OCI-LY1 (cell line): ENCODE measurements at regions not wholly inside any gene's neighbourhood (a gene's known extent, or its start where the extent isn't known, plus 50 kb on each side); places are given as distances from the start of the nearest gene placed in this dataset.

Experiments used
- H2AFZ ChIP-seq: fragments of 200-600 bp; sonication (generic), shearing (Covaris generic); 2 replicates; pipeline ENCODE4 v1.6.0; 2014; ENCODE audit warnings: antibody characterized with exemption, mild to moderate bottlenecking, low read length
- H3F3A ChIP-seq: fragments of 200-600 bp; sonication (generic), shearing (Covaris generic); 2 replicates; pipeline ENCODE4 v1.6.0; 2014; ENCODE audit warnings: mild to moderate bottlenecking, antibody characterized with exemption, low read length, moderate library complexity; ENCODE audit not compliant: insufficient read depth
- H3K27ac ChIP-seq: fragments of 200-600 bp; sonication (generic); 2 replicates; pipeline ENCODE4 v1.5.1; 2014; ENCODE audit warnings: low read length, mixed run types, mild to moderate bottlenecking, low read depth; ENCODE audit not compliant: poor library complexity, severe bottlenecking
- H3K27me3 ChIP-seq: fragments of 200-600 bp; sonication (generic); 2 replicates; pipeline ENCODE4 v1.6.0; 2014; ENCODE audit warnings: antibody characterized with exemption, mild to moderate bottlenecking, low read length, moderate library complexity; ENCODE audit not compliant: insufficient read depth
- H3K36me3 ChIP-seq: fragments of 200-600 bp; sonication (generic); 2 replicates; pipeline ENCODE4 v1.6.1; 2014; ENCODE audit warnings: mild to moderate bottlenecking, antibody characterized with exemption, low read length, moderate library complexity, mixed read lengths; ENCODE audit not compliant: insufficient read depth
- H3K4me1 ChIP-seq: fragments of 200-600 bp; sonication (generic); 2 replicates; pipeline ENCODE4 v1.5.1; 2014; ENCODE audit warnings: mild to moderate bottlenecking, low read length, moderate library complexity; ENCODE audit not compliant: insufficient read depth, severe bottlenecking
- H3K4me2 ChIP-seq: fragments of 200-600 bp; sonication (generic), shearing (Covaris generic); 2 replicates; pipeline ENCODE4 v1.6.1; 2014; ENCODE audit warnings: low read length
- H3K4me3 ChIP-seq: fragments of 200-600 bp; sonication (generic); 2 replicates; pipeline ENCODE4 v1.5.1; 2014; ENCODE audit warnings: low read length, low read depth, mild to moderate bottlenecking, mixed read lengths; ENCODE audit not compliant: poor library complexity, severe bottlenecking
- H3K79me2 ChIP-seq: fragments of 200-600 bp; shearing (Covaris generic); 2 replicates; pipeline ENCODE4 v1.6.1; 2016; ENCODE audit warnings: mixed run types, low read length, mixed read lengths; ENCODE audit not compliant: insufficient read depth
- H3K9ac ChIP-seq: fragments of 200-600 bp; sonication (generic), shearing (Covaris generic); 2 replicates; pipeline ENCODE4 v1.6.1; 2014; ENCODE audit warnings: mild to moderate bottlenecking, low read length, mixed read lengths
- H3K9me2 ChIP-seq: fragments of 200-600 bp; sonication (generic), shearing (Covaris generic); 2 replicates; pipeline ENCODE4 v1.6.1; 2014; ENCODE audit warnings: low read depth, mild to moderate bottlenecking, low read length, mixed read lengths
- H3K9me3 ChIP-seq: fragments of 200-600 bp; shearing (Covaris generic); 2 replicates; pipeline ENCODE4 v1.6.1; 2014; ENCODE audit warnings: low read length, mixed read lengths
- H4K20me1 ChIP-seq: fragments of 200-600 bp; sonication (generic), shearing (Covaris generic); 2 replicates; pipeline ENCODE4 v1.6.0; 2016; ENCODE audit warnings: mild to moderate bottlenecking, low read length; ENCODE audit not compliant: insufficient read depth
- EZH2 ChIP-seq: fragments of 200-600 bp; sonication (generic), shearing (Covaris generic); IDR thresholded peaks from 2 replicates; pipeline ENCODE4 v1.8.0; 2017; ENCODE audit warnings: borderline replicate concordance, mixed run types, mild to moderate bottlenecking, antibody characterized with exemption, low read length, moderate library complexity, mixed read lengths
- TF ChIP-seq, protein P1 (sequence below): fragments of 200-600 bp; sonication (generic), shearing (Covaris generic); IDR thresholded peaks from 2 replicates; pipeline ENCODE4 v1.5.1; 2017; ENCODE audit warnings: mild to moderate bottlenecking, antibody characterized with exemption, low read length, moderate library complexity, mixed read lengths

DNA sequence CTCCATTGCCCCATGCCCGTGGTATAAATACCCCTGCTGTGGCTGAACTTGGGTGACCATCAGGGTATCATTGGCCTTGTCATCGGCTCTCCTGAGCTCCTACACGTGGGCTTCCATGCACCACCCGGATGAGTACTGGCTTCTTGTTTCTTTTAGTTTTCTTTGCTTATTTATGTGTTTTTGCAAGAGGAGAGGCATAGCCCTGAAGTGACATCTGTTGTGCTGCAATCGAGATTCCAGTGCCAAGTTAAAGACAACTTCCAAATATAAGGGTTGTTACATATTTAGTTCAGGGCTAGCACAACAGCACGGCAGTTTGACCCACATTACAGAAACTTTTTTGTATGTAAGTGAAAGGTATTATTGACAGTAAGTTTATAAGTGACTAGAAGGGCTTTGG, 1087.1 kb downstream of the TBC1D22A start:
- Histone ChIP-seq H3K9me2 (no peaks in the 10 kb centered on the region), H3K9ac (no peak overlapping the region), H3K36me3 (no peaks in the 10 kb centered on the region), H3K4me1 (peaks cover 93% of the 10 kb centered on the region), H4K20me1 (no peaks in the 10 kb centered on the region), H3K27ac (peak overlapping the region; percentile 57), H3K4me2 (no peak overlapping the region), H2AFZ (no peak overlapping the region), H3F3A (no peaks in the 10 kb centered on the region), H3K9me3 (no peaks in the 10 kb centered on the region), H3K27me3 (no peaks in the 10 kb centered on the region), H3K4me3 (no peak overlapping the region), H3K79me2 (no peaks in the 10 kb centered on the region)
- TF ChIP-seq EZH2: no peak
- TF ChIP-seq, protein P1, sequence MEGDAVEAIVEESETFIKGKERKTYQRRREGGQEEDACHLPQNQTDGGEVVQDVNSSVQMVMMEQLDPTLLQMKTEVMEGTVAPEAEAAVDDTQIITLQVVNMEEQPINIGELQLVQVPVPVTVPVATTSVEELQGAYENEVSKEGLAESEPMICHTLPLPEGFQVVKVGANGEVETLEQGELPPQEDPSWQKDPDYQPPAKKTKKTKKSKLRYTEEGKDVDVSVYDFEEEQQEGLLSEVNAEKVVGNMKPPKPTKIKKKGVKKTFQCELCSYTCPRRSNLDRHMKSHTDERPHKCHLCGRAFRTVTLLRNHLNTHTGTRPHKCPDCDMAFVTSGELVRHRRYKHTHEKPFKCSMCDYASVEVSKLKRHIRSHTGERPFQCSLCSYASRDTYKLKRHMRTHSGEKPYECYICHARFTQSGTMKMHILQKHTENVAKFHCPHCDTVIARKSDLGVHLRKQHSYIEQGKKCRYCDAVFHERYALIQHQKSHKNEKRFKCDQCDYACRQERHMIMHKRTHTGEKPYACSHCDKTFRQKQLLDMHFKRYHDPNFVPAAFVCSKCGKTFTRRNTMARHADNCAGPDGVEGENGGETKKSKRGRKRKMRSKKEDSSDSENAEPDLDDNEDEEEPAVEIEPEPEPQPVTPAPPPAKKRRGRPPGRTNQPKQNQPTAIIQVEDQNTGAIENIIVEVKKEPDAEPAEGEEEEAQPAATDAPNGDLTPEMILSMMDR: no peak

DNA sequence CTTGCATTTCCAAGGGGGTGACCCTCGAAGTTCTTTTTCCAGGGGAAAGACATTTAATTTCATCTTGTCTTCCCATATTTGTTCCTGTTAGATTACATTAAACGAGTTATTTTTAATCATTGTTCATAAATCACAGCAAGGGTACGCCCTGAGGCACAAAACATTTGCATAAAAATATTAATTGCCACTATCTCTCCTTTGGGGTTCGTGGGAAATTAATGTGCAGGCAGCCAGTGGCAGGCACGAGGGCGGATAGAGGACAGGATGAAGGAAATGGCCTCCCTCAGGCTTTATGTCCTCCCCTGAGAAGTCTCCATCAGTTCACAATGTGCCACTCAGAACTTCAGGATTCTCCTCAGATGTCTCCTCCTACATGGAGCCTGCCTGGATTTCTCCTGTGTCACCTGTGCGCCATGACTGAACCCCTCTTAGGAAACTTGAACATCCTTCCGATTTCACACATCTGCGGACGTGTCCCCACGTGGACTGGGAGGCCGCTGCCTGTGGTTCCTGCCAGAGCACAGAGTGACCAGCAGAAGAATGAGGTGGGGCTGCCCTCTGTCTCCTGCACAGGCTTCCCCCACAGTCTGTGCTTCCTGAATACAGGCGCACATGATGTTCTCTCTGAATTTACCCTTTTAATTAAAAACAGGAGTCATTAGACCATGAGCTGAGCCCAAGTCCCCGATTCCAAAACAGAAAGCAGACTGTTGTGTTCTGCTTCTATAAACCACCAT, 1085.9 kb downstream of the TBC1D22A start:
- no peak for TF ChIP-seq EZH2
- TF ChIP-seq, protein P1: no peak
- Histone ChIP-seq H3K4me2 (peak overlapping the region; percentile 30; the same call in 1 of the 2 replicates), H2AFZ (no peak overlapping the region)

DNA sequence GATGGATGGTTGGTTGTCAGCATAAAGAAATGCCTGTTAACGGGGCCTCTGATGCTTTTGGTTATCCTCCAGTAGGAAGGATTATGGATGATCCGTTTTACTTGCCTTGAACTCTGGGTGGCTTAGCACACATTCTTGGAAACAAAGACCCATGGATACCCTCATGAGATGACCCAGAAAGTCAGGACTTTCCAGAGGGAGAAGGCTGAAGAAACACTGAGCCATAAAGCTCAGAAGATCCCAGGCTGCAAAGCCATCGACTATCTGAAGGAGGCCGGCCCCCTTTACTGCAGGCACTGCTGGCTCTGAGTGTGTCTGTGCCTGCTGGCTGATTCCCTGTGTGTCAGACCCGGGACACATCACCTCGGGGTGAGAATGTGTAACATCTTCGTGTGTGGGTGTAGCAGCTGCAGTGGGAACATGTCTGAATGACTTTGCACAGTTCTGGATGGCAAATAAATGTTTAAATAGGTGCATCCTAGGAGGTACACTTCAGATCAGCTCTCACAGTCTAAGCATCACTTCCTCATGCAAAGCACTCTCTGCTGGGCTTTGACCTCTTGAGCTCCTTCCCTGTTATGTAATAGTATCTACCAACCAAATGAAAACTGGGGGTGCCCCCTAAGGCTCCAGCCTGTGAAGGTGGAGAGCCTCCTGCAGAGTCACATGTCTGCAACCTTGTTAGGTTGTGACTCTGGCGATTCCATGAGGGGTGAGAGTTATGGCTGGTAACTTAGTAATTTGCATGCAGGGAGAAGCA, 1084.9 kb downstream of the TBC1D22A start:
- no peak for TF ChIP-seq EZH2
- TF ChIP-seq, protein P1: no peak
- Histone ChIP-seq H3K27ac (peak overlapping the region; percentile 79), H4K20me1 (no peaks in the 10 kb centered on the region), H3K9ac (peak overlapping the region; percentile 43; the same call in 1 of the 2 replicates), H3K36me3 (no peaks in the 10 kb centered on the region), H3K27me3 (no peaks in the 10 kb centered on the region), H3K4me1 (peaks cover 95% of the 10 kb centered on the region), H3K79me2 (no peaks in the 10 kb centered on the region), H2AFZ (no peak overlapping the region), H3K4me2 (peak overlapping the region; percentile 30; the same call in 1 of the 2 replicates), H3K9me3 (no peaks in the 10 kb centered on the region), H3F3A (no peaks in the 10 kb centered on the region), H3K4me3 (no peak overlapping the region), H3K9me2 (no peaks in the 10 kb centered on the region)

More for the DNA sequence above, 1085.9 kb downstream of the TBC1D22A start:
- no peaks in the 10 kb centered on the region for H3K9me2 ChIP-seq
- H3F3A ChIP-seq: no peaks in the 10 kb centered on the region
- H3K36me3 ChIP-seq: no peaks in the 10 kb centered on the region
- H3K79me2 ChIP-seq: no peaks in the 10 kb centered on the region
- no peaks in the 10 kb centered on the region for H4K20me1 ChIP-seq
- no peaks in the 10 kb centered on the region for H3K27me3 ChIP-seq
- H3K9ac ChIP-seq: no peak overlapping the region; the same call in 1 of the 2 replicates
- peaks cover 95% of the 10 kb centered on the region for H3K4me1 ChIP-seq
- H3K9me3 ChIP-seq: no peaks in the 10 kb centered on the region
- H3K4me3 ChIP-seq: no peak overlapping the region
- H3K27ac ChIP-seq: peak overlapping the region; percentile 79
